HepG2 (cell line): ENCODE measurements at regions not wholly inside any gene's neighbourhood (a gene's known extent, or its start where the extent isn't known, plus 50 kb on each side); places are given as distances from the start of the nearest gene placed in this dataset.

Experiments used
- ATAC-seq: fragments of 200-7000 bp; cut with Tn5 transposase; 3 replicates; pipeline ENCODE4 v1.9.1; 2020; ENCODE audit warnings: mild to moderate bottlenecking, moderate library complexity
- BruUV-seq: library from RNA; stranded (reverse); fragments of 400-500 nt; replicated peaks from 2 replicates; lab custom pipeline; 2021; lab: Mats Ljungman, UMichigan
- CTCF ChIA-PET: fragments of 300-600 bp; formaldehyde crosslinking; extraction: SDS; loops from one replicate; lab custom pipeline; 2021; ENCODE audit warnings: low total read pairs, inconsistent platforms, low intra/inter-chr PET ratio; lab: Yijun Ruan, JAX
- POLR2A ChIA-PET: fragments of 350-600 bp; sonication (Branson Sonifier 250); formaldehyde crosslinking; loops from one replicate; lab custom pipeline; 2020; ENCODE audit warnings: antibody characterized with exemption, inconsistent platforms; lab: Yijun Ruan, JAX
- DNase-seq: peaks from one replicate; pipeline ENCODE4 v3.0.0-alpha.2; 2015; ENCODE audit warnings: low spot score
- FAIRE-seq: peaks from 3 replicates; lab custom pipeline; 2011; peaks lifted over from hg19 to GRCh38; lab: Jason Lieb, UNC
- H2AFZ ChIP-seq: one replicate; pipeline ENCODE4 v1.6.1; 2011; ENCODE audit warnings: low read length, inconsistent platforms
- H3K27ac ChIP-seq: fragments of 300-600 bp; 3 replicates; pipeline ENCODE4 v1.8.0; 2011; ENCODE audit warnings: mixed run types, mild to moderate bottlenecking, mixed read lengths, low read length, inconsistent platforms; ENCODE audit not compliant: insufficient read depth; ENCODE audit errors: extremely low read length
- H3K27me3 ChIP-seq, 2 experiments: fragments of 200-600 bp in 1 of 2; 2 replicates in 1 of 2; 3 replicates in 1 of 2; pipeline versions ENCODE4 v1.6.0 to v1.8.0; 2011; ENCODE audit warnings: low read length in 2 of 2, mild to moderate bottlenecking in 2 of 2, moderate library complexity in 2 of 2, inconsistent platforms in 1 of 2; ENCODE audit not compliant: insufficient read depth in 2 of 2, control insufficient read depth in 1 of 2
- H3K36me3 ChIP-seq, 2 experiments: fragments of 200-600 bp in 1 of 2; replicated peaks in 1 of 2; 2 replicates in 1 of 2; 3 replicates in 1 of 2; pipeline versions ENCODE4 v1.5.1 to v1.8.0; 2011; ENCODE audit warnings: low read length in 2 of 2, inconsistent platforms in 1 of 2; ENCODE audit not compliant: insufficient read depth in 2 of 2, control insufficient read depth in 1 of 2
- H3K4me1 ChIP-seq: 2 replicates; pipeline ENCODE4 v1.5.1; 2012; ENCODE audit warnings: low read length, inconsistent platforms; ENCODE audit not compliant: insufficient read depth
- H3K4me2 ChIP-seq: 2 replicates; pipeline ENCODE4 v1.6.0; 2011; ENCODE audit warnings: low read depth, low read length, inconsistent platforms
- H3K4me3 ChIP-seq, 3 experiments: fragments of 200-600 bp in 1 of 3; sonication (generic), shearing (Covaris generic) in 1 of 3; replicated peaks in 1 of 3; 2 replicates each; pipeline ENCODE4 v1.5.1; 2011 to 2016; ENCODE audit warnings: low read length in 3 of 3, inconsistent platforms in 2 of 3, low read depth in 2 of 3, mild to moderate bottlenecking in 2 of 3, control low read depth in 1 of 3, mixed read lengths in 1 of 3; ENCODE audit not compliant: insufficient read depth in 1 of 3
- H3K79me2 ChIP-seq: one replicate; pipeline ENCODE4 v1.6.1; 2011; ENCODE audit warnings: low read length, inconsistent platforms; ENCODE audit not compliant: insufficient read depth
- H3K9ac ChIP-seq: 2 replicates; pipeline ENCODE4 v1.6.0; 2011; ENCODE audit warnings: mild to moderate bottlenecking, low read depth, low read length, inconsistent platforms; ENCODE audit not compliant: insufficient read depth
- H3K9me3 ChIP-seq: 2 replicates; pipeline ENCODE4 v1.5.1; 2012; ENCODE audit warnings: mild to moderate bottlenecking, low read length
- H4K20me1 ChIP-seq: 2 replicates; pipeline ENCODE4 v1.6.0; 2011; ENCODE audit warnings: inconsistent platforms, mild to moderate bottlenecking, low read length, moderate library complexity; ENCODE audit not compliant: insufficient read depth
- GABPA ChIP-seq, 2 experiments: IDR thresholded peaks; 2 replicates each; pipeline ENCODE4 v1.6.1; 2011 to 2016; ENCODE audit warnings: low read depth in 2 of 2, low read length in 1 of 2, missing biosample characterization in 1 of 2, missing genetic modification characterization in 1 of 2
- HNF4A ChIP-seq: sonication (generic); formaldehyde crosslinking; IDR thresholded peaks from 2 replicates; pipeline ENCODE4 v1.4.0; 2020; ENCODE audit warnings: missing genetic modification reagents
- ZBTB7B ChIP-seq: sonication (generic); formaldehyde crosslinking; IDR thresholded peaks from 2 replicates; pipeline ENCODE4 v1.4.0; 2020; ENCODE audit warnings: missing genetic modification reagents
- ZFP36L2 ChIP-seq: sonication (generic); formaldehyde crosslinking; IDR thresholded peaks from 2 replicates; pipeline ENCODE4 v1.4.0; 2020; ENCODE audit warnings: missing genetic modification reagents
- ZKSCAN5 ChIP-seq: sonication (generic); formaldehyde crosslinking; IDR thresholded peaks from 2 replicates; pipeline ENCODE4 v1.5.1; 2020; ENCODE audit warnings: mild to moderate bottlenecking, missing genetic modification reagents
- ZNF224 ChIP-seq: sonication (generic); formaldehyde crosslinking; IDR thresholded peaks from 2 replicates; pipeline ENCODE4 v1.5.0; 2020; ENCODE audit warnings: mild to moderate bottlenecking, missing genetic modification reagents
- ZNF468 ChIP-seq: sonication (generic); formaldehyde crosslinking; IDR thresholded peaks from 2 replicates; pipeline ENCODE4 v1.8.0; 2022; ENCODE audit warnings: mild to moderate bottlenecking, moderate library complexity, missing genetic modification reagents
- ZNF569 ChIP-seq: sonication (generic); formaldehyde crosslinking; IDR thresholded peaks from 2 replicates; pipeline ENCODE4 v1.5.0; 2020; ENCODE audit warnings: mild to moderate bottlenecking, missing genetic modification reagents, moderate library complexity, borderline replicate concordance
- WGBS: methylation state at CpG from one replicate; pipeline ENCODE4 v1.1.6; 2017; ENCODE audit warnings: low lambda C conversion rate; 5-methylcytosine and 5-hydroxymethylcytosine counted together
- in situ Hi-C: cut with HindIII; loops from 2 replicates; pipeline ENCODE4 v1.10.0; 2017; ENCODE audit warnings: low pct_unique_long_range_greater_than_20kb; ENCODE audit not compliant: extremely low pct_ligation_motif_present
- intact Hi-C: fragments of 100-400 bp; cut with micrococcal nuclease; formaldehyde crosslinking; loops from one replicate; pipeline ENCODE4 v1.10.0; 2022; ENCODE audit not compliant: unreplicated experiment

GRCh38 chr9:90198956-90199355, 443.7 kb downstream of the DIRAS2 start:
- POLR2A ChIA-PET = no interaction called here
- 3% methylated on average over 3 of the region's 3 CpGs for WGBS
- DNase-seq = no peak

GRCh38 chr9:90201766-90202165, 440.9 kb downstream of the DIRAS2 start:
- CTCF ChIA-PET = no interaction called here
- Histone ChIP-seq H4K20me1 (no peaks in the 10 kb centered on the region), H3K9ac (no peak overlapping the region), H3K79me2 (no peaks in the 10 kb centered on the region), H3K36me3 (no peaks in the 10 kb centered on the region), H2AFZ (no peak overlapping the region), H3K9me3 (no peaks in the 10 kb centered on the region), H3K27ac (no peak overlapping the region), H3K4me3 (no peak overlapping the region), H3K27me3 (no peaks in the 10 kb centered on the region), H3K4me2 (no peak overlapping the region), H3K4me1 (no peaks in the 10 kb centered on the region)
- intact Hi-C loops (no loop called here), in situ Hi-C loops (no loop called here)
- POLR2A ChIA-PET = no interaction called here
- no TSS peak for BruUV-seq
- FAIRE-seq = no peak
- ATAC-seq = no peak
- 0% methylated on average over 2 of the region's 2 CpGs for WGBS
- TF ChIP-seq ZNF224 (CRISPR knock-in tag) = no peak
- no peak for TF ChIP-seq ZNF468 (CRISPR knock-in tag)
- peak; percentile 27; the same call in 1 of the 2 replicates for TF ChIP-seq HNF4A (CRISPR knock-in tag)
- no peak for TF ChIP-seq GABPA (IDR thresholded peaks at IDR 0.05; ENCODE audit: low read depth, low read length)
- TF ChIP-seq GABPA (CRISPR knock-in tag; IDR thresholded peaks at IDR 0.05; ENCODE audit: low read depth) = peak; percentile 40; the same call in 1 of the 2 replicates
- TF ChIP-seq ZKSCAN5 = no peak
- TF ChIP-seq ZBTB7B = no peak
- no peak for DNase-seq

More at GRCh38 chr9:90198956-90199355, 443.7 kb downstream of the DIRAS2 start:
- CTCF ChIA-PET = no interaction called here
- Histone ChIP-seq H3K36me3 (no peaks in the 10 kb centered on the region), H3K27ac (no peak overlapping the region), H3K27me3 (no peaks in the 10 kb centered on the region), H4K20me1 (no peaks in the 10 kb centered on the region), H2AFZ (no peak overlapping the region), H3K4me1 (no peaks in the 10 kb centered on the region), H3K79me2 (no peaks in the 10 kb centered on the region), H3K4me2 (no peak overlapping the region), H3K9ac (no peak overlapping the region), H3K9me3 (no peaks in the 10 kb centered on the region), H3K4me3 (no peak overlapping the region)
- intact Hi-C loops (no loop called here), in situ Hi-C loops (no loop called here)
- FAIRE-seq = no peak
- no TSS peak for BruUV-seq
- ATAC-seq = no peak
- TF ChIP-seq ZFP36L2 (CRISPR knock-in tag) (no peak), ZNF569 (CRISPR knock-in tag) (no peak)
